ENCODE measurements at regions not wholly inside any gene's neighbourhood (a gene's known extent, or its start where the extent isn't known, plus 50 kb on each side); places are given as distances from the start of the nearest gene placed in this dataset.

GRCh38 chr17:13073018-13073417 lies 55.2 kb upstream of the ELAC2 start:
- no peak overlapping the region for H3K27ac ChIP-seq (ENCODE audit: low read length)
- no peak overlapping the region for H3K4me2 ChIP-seq (ENCODE audit: low read length)
- no peaks in the 10 kb centered on the region for H4K20me1 ChIP-seq (ENCODE audit: insufficient read depth, low read length)
- H3K4me3 ChIP-seq (ENCODE audit: low read length), result no peak overlapping the region
- no peaks in the 10 kb centered on the region for H3K36me3 ChIP-seq (replicated peaks; ENCODE audit: low read depth, low read length)
- H3K79me2 ChIP-seq (ENCODE audit: low read length), result no peaks in the 10 kb centered on the region
- TF ChIP-seq, protein P1, sequence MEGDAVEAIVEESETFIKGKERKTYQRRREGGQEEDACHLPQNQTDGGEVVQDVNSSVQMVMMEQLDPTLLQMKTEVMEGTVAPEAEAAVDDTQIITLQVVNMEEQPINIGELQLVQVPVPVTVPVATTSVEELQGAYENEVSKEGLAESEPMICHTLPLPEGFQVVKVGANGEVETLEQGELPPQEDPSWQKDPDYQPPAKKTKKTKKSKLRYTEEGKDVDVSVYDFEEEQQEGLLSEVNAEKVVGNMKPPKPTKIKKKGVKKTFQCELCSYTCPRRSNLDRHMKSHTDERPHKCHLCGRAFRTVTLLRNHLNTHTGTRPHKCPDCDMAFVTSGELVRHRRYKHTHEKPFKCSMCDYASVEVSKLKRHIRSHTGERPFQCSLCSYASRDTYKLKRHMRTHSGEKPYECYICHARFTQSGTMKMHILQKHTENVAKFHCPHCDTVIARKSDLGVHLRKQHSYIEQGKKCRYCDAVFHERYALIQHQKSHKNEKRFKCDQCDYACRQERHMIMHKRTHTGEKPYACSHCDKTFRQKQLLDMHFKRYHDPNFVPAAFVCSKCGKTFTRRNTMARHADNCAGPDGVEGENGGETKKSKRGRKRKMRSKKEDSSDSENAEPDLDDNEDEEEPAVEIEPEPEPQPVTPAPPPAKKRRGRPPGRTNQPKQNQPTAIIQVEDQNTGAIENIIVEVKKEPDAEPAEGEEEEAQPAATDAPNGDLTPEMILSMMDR (IDR thresholded peaks at IDR 0.05; ENCODE audit: low read depth, low read length), result no peak
- no peak for TF ChIP-seq EZH2phosphoT487 (IDR thresholded peaks at IDR 0.05; ENCODE audit: low read depth)
- H3K9me3 ChIP-seq (ENCODE audit: insufficient read depth, low read length), result no peaks in the 10 kb centered on the region
- H3K9ac ChIP-seq (ENCODE audit: low read length), result no peak overlapping the region
- no peaks in the 10 kb centered on the region for H3K4me1 ChIP-seq (ENCODE audit: low read length)
- no peak overlapping the region for H2AFZ ChIP-seq (ENCODE audit: low read depth, low read length)
- peaks cover 5% of the 10 kb centered on the region; the same call in 1 of the 2 replicates for H3K27me3 ChIP-seq (ENCODE audit: low read depth, low read length)

DNA sequence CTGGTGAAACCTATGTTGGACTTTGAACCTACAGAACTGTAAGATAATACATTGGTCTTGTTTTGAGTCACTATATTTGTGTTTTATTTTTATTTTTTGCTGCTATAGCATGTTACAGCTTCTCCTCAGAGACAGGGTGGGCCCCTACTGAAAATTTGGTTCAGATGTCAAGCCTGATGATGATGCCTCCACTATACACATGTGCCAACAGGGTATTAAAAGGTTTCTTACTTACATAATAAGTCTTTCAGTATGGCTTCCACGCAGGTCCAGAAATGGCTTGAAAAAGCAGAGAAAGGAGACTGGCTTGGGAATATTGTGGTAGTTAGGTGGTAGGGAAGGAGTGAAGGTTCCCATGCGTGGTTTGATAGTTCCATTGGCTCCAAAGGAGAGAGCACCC lies 52.9 kb upstream of the ELAC2 start:
- H4K20me1 ChIP-seq (ENCODE audit: insufficient read depth, low read length), result no peaks in the 10 kb centered on the region
- no peak overlapping the region for H3K9ac ChIP-seq (ENCODE audit: low read length)
- no peaks in the 10 kb centered on the region for H3K79me2 ChIP-seq (ENCODE audit: low read length)
- no peak overlapping the region for H3K27ac ChIP-seq (ENCODE audit: low read length)
- TF ChIP-seq EZH2phosphoT487 (IDR thresholded peaks at IDR 0.05; ENCODE audit: low read depth), result no peak
- TF ChIP-seq, protein P1 (IDR thresholded peaks at IDR 0.05; ENCODE audit: low read depth, low read length), result no peak
- no peaks in the 10 kb centered on the region for H3K4me1 ChIP-seq (ENCODE audit: low read length)
- H3K4me2 ChIP-seq (ENCODE audit: low read length), result no peak overlapping the region
- no peaks in the 10 kb centered on the region for H3K36me3 ChIP-seq (replicated peaks; ENCODE audit: low read depth, low read length)
- no peaks in the 10 kb centered on the region for H3K9me3 ChIP-seq (ENCODE audit: insufficient read depth, low read length)
- no peak overlapping the region for H2AFZ ChIP-seq (ENCODE audit: low read depth, low read length)
- H3K27me3 ChIP-seq (ENCODE audit: low read depth, low read length), result peaks cover 5% of the 10 kb centered on the region; the same call in 1 of the 2 replicates
- no peak overlapping the region for H3K4me3 ChIP-seq (ENCODE audit: low read length)

DNA sequence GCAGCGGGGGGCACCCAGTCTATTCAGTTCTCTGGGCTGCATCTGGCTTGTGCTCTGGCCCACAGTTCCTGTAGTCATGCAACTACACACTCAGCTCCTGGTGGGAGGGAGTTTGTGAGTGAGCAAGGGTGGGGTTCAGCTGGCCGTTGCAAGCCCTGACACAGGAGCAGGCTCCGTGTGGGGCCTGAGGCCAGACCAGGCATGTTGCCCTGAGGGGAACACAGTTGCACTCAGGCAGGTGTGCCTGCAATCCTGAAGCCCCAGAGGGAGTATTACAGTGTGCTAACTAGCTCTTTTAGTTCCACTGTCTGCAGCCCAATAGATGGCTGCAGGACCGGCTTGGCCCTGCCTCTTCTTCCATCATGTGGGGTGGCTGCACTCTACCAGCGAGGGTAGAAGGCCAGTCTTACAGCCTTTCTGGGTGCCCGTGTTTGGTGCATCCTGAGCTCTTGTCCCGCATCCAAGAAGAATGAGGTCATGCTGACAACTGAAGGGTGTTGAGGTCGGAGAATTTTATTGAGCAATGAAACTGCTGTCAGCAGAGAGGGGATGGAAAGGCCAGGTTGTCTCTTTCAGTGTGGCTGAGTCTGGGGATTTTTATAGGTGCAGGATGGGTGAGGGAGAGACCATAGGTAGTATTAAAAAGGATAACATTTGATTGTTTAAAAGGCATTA lies 49.9 kb upstream of the ELAC2 start:
- Histone ChIP-seq H2AFZ (ENCODE audit: low read depth, low read length) (no peak overlapping the region), H3K27me3 (ENCODE audit: low read depth, low read length) (peaks cover 5% of the 10 kb centered on the region; the same call in 1 of the 2 replicates), H4K20me1 (ENCODE audit: insufficient read depth, low read length) (no peaks in the 10 kb centered on the region), H3K4me1 (ENCODE audit: low read length) (no peaks in the 10 kb centered on the region), H3K27ac (ENCODE audit: low read length) (no peak overlapping the region), H3K36me3 (replicated peaks; ENCODE audit: low read depth, low read length) (no peaks in the 10 kb centered on the region), H3K4me3 (ENCODE audit: low read length) (no peak overlapping the region), H3K9ac (ENCODE audit: low read length) (no peak overlapping the region), H3K79me2 (ENCODE audit: low read length) (no peaks in the 10 kb centered on the region), H3K9me3 (ENCODE audit: insufficient read depth, low read length) (no peaks in the 10 kb centered on the region), H3K4me2 (ENCODE audit: low read length) (no peak overlapping the region)
- TF ChIP-seq EZH2phosphoT487 (IDR thresholded peaks at IDR 0.05; ENCODE audit: low read depth), result no peak
- TF ChIP-seq, protein P1 (IDR thresholded peaks at IDR 0.05; ENCODE audit: low read depth, low read length), result no peak
